Common myeloid progenitor, CD34-positive (primary cell): ENCODE measurements at regions not wholly inside any gene's neighbourhood (a gene's known extent, or its start where the extent isn't known, plus 50 kb on each side); places are given as distances from the start of the nearest gene placed in this dataset.

Source experiments
- CTCF ChIA-PET: fragments of 350-600 bp; sonication (Branson Sonifier 250); formaldehyde crosslinking; loops from one replicate; lab custom pipeline; 2021; ENCODE audit warnings: antibody characterized with exemption; lab: Charles Lee
- POLR2A ChIA-PET: fragments of 350-600 bp; sonication (Branson Sonifier 250); formaldehyde crosslinking; loops from one replicate; lab custom pipeline; 2021; ENCODE audit warnings: antibody characterized with exemption; lab: Charles Lee
- DNase-seq, 3 donors: peaks; one replicate each; pipeline versions ENCODE4 v3.0.0 to v3.0.0-alpha.2; 2013
- H3K27ac ChIP-seq, 2 experiments: 1 replicate in 1 of 2; 2 replicates in 1 of 2; pipeline ENCODE4 v1.7.0; 2013; ENCODE audit warnings: inconsistent platforms in 2 of 2, low read length in 2 of 2, mild to moderate bottlenecking in 2 of 2, low read depth in 1 of 2, moderate library complexity in 1 of 2; ENCODE audit not compliant: severe bottlenecking in 2 of 2, insufficient read depth in 1 of 2, poor library complexity in 1 of 2
- H3K27me3 ChIP-seq, 5 experiments: replicated peaks in 2 of 5; 1 replicate in 3 of 5; 2 replicates in 2 of 5; pipeline versions ENCODE4 v1.6.1 to v1.7.0; 2013; ENCODE audit warnings: low read length in 4 of 5, mild to moderate bottlenecking in 2 of 5, moderate library complexity in 2 of 5, inconsistent platforms in 1 of 5; ENCODE audit not compliant: insufficient read depth in 5 of 5, control insufficient read depth in 4 of 5
- H3K36me3 ChIP-seq, 4 experiments: 1 replicate in 2 of 4; 2 replicates in 2 of 4; pipeline versions ENCODE4 v1.6.1 to v1.7.0; 2013; ENCODE audit warnings: low read length in 3 of 4, control low read depth in 1 of 4, mild to moderate bottlenecking in 1 of 4; ENCODE audit not compliant: control insufficient read depth in 4 of 4, insufficient read depth in 4 of 4
- H3K4me1 ChIP-seq, 4 experiments: 1 replicate in 3 of 4; 2 replicates in 1 of 4; pipeline versions ENCODE4 v1.6.1 to v1.7.1; 2013; ENCODE audit warnings: low read length in 3 of 4, mild to moderate bottlenecking in 3 of 4, control low read depth in 1 of 4, inconsistent platforms in 1 of 4, moderate library complexity in 1 of 4; ENCODE audit not compliant: control insufficient read depth in 4 of 4, insufficient read depth in 4 of 4; ENCODE audit errors: control extremely low read depth in 1 of 4
- H3K4me3 ChIP-seq, 7 experiments: 1 replicate in 4 of 7; 2 replicates in 3 of 7; pipeline versions ENCODE4 v1.5.1 to v1.7.0; 2013; ENCODE audit warnings: mild to moderate bottlenecking in 7 of 7, low read length in 6 of 7, moderate library complexity in 6 of 7, inconsistent platforms in 2 of 7, low read depth in 2 of 7, control low read depth in 1 of 7; ENCODE audit not compliant: insufficient read depth in 4 of 7, control insufficient read depth in 1 of 7; ENCODE audit errors: extremely low read depth in 1 of 7
- H3K9me3 ChIP-seq, 5 experiments: 1 replicate in 4 of 5; 2 replicates in 1 of 5; pipeline versions ENCODE4 v1.6.1 to v1.7.1; 2013; ENCODE audit warnings: low read length in 4 of 5, mild to moderate bottlenecking in 2 of 5, inconsistent platforms in 1 of 5, low read depth in 1 of 5, moderate library complexity in 1 of 5; ENCODE audit not compliant: control insufficient read depth in 4 of 5, insufficient read depth in 2 of 5; ENCODE audit errors: control extremely low read depth in 1 of 5
- WGBS: methylation state at CpG from one replicate; pipeline ENCODE4 v1.1.5; 2013; ENCODE audit not compliant: insufficient coverage; 5-methylcytosine and 5-hydroxymethylcytosine counted together

GRCh38 chr12:30041096-30041495, 257.4 kb upstream of the TMTC1 start:
- Histone ChIP-seq H3K4me3 (no peak overlapping the region), H3K9me3 (no peaks in the 10 kb centered on the region), H3K4me1 (no peaks in the 10 kb centered on the region), H3K27me3 (no peaks in the 10 kb centered on the region), H3K36me3 (no peaks in the 10 kb centered on the region), H3K27ac (no peak overlapping the region)
- DNase-seq, result no peak
- WGBS, result no CpG with 5 or more reads among the region's 2 CpGs
- POLR2A ChIA-PET, result no interaction called here
- CTCF ChIA-PET, result no interaction called here

DNA sequence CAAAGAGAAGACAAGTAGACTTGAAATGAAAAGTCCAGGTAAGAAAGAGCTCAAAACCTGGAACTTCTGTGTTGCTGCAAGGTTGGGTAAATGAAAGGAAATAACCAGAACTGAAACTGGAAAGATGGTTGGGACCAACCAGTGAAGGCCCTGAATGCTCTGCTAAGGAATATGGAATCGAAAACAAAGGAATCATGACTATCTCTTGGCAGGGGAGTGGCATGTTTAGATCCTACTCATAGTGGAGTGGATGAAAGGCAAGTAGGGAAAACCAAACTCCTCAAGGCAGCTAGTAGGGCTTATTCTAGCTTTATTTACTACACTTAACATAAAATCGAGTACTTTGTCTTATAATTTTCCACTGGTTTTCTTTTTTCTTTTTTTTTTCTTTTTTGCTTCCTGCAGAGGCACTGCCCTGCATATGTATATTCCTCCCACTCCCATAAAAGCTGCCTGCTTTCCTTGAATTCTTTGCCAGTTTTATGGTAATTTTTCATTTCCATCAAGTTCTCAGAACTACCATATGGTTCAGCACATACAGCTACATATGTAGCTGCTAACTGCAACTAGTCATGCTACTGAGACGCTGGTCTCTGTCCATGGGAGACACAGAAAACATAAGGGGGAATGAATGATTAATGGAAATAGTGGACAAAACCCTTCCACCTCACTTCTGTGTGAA, 247.1 kb upstream of the TMTC1 start:
- ChIA-PET POLR2A (no interaction called here), CTCF (no interaction called here)
- H3K4me3 ChIP-seq, result no peak overlapping the region
- H3K36me3 ChIP-seq, result no peaks in the 10 kb centered on the region
- no peaks in the 10 kb centered on the region for H3K27me3 ChIP-seq
- H3K27ac ChIP-seq, result no peak overlapping the region
- WGBS, result 75% methylated on average over 1 of the region's 3 CpGs
- no peak for DNase-seq
- no peaks in the 10 kb centered on the region for H3K9me3 ChIP-seq
- no peaks in the 10 kb centered on the region for H3K4me1 ChIP-seq

DNA sequence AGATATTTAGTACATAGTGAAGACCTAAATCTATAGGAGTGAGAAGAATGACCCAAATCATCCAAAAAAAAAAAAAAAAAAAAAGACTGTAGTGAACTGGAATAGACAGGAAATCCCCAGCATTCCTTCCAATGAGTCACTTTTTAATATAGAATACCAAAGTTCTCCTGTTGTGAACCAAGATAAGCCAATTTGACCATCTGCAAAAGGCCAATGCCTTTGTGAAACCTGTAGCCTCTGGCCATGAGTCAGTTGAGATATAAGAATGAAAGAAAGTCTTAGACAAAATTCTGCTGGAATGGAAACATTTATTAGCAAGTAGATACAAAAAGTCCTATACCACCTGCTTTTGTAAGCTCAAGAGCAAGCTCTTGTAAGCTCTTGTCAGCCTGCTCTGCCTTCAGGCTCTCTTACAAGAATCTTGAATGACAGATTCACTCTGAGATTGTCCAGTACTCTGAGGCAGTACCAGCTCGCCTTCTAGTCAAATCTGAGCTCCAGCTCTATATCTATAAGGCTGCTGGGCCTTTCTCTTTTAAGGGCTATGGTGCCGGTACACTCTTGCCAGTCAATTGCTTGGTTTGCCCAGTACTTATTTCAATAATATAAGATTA, 243.0 kb upstream of the TMTC1 start:
- 75% methylated on average over 1 of the region's 2 CpGs for whole genome bisulfite sequencing

DNA sequence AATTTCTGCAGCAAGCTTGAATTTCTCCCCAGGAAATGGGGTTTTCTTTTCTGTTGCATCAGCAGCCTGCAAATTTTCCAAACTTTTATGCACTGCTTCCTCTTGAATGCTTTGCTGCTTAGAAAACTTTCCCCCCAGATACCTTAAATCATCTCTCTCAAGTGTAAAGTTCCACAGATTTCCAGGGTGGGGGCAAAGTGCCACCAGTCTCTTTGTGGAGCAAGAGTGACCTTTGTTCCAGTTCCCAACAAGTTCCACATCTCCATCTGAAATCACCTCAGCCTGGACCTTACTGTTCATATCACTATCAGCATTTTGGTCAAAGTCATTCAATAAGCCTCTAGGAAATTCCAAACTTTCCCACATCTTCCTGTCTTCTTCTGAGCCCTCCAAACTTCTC, 241.6 kb upstream of the TMTC1 start:
- Histone ChIP-seq H3K4me1 (no peaks in the 10 kb centered on the region), H3K27ac (no peak overlapping the region), H3K9me3 (peaks cover 0 to 2% (median 0%) of the 10 kb centered on the region in 5 experiments), H3K27me3 (no peaks in the 10 kb centered on the region), H3K36me3 (no peaks in the 10 kb centered on the region), H3K4me3 (no peak overlapping the region)
- DNase-seq, result no peak
- CTCF ChIA-PET, result no interaction called here
- POLR2A ChIA-PET, result no interaction called here

More for the DNA sequence above, 243.0 kb upstream of the TMTC1 start:
- CTCF ChIA-PET, result no interaction called here
- no peak overlapping the region for H3K27ac ChIP-seq
- POLR2A ChIA-PET, result no interaction called here
- no peaks in the 10 kb centered on the region for H3K27me3 ChIP-seq
- H3K4me1 ChIP-seq, result no peaks in the 10 kb centered on the region
- H3K36me3 ChIP-seq, result no peaks in the 10 kb centered on the region
- DNase-seq, result no peak
- H3K4me3 ChIP-seq, result no peak overlapping the region
- H3K9me3 ChIP-seq, result peaks cover 0 to 2% (median 0%) of the 10 kb centered on the region in 5 experiments

- Histone ChIP-seq H3K27me3 (no peaks in the 10 kb centered on the region), H3K4me3 (no peak overlapping the region), H3K4me1 (no peaks in the 10 kb centered on the region), H3K9me3 (peaks cover 0 to 2% (median 0%) of the 10 kb centered on the region in 5 experiments), H3K27ac (no peak overlapping the region), H3K36me3 (no peaks in the 10 kb centered on the region)
- ChIA-PET CTCF (no interaction called here), POLR2A (no interaction called here)
- no peak for DNase-seq
- no CpG with 5 or more reads among the region's 2 CpGs for WGBS
These were observed 239.4 kb upstream of the TMTC1 start for GRCh38 chr12:30023186-30023585.

GRCh38 chr12:30021051-30021833, 237.5 kb upstream of the TMTC1 start:
- 100% methylated on average over 2 of the region's 2 CpGs for WGBS
- no peak for DNase-seq
- Histone ChIP-seq H3K27me3 (no peaks in the 10 kb centered on the region), H3K36me3 (no peaks in the 10 kb centered on the region), H3K9me3 (peaks cover 0 to 2% (median 0%) of the 10 kb centered on the region in 5 experiments), H3K4me3 (no peak overlapping the region), H3K4me1 (no peaks in the 10 kb centered on the region), H3K27ac (no peak overlapping the region)
- ChIA-PET CTCF (no interaction called here), POLR2A (no interaction called here)
